HepG2 (cell line): ENCODE measurements at regions not wholly inside any gene's neighbourhood (a gene's known extent, or its start where the extent isn't known, plus 50 kb on each side); places are given as distances from the start of the nearest gene placed in this dataset.

Source experiments
- ATAC-seq: fragments of 200-7000 bp; cut with Tn5 transposase; 3 replicates; pipeline ENCODE4 v1.9.1; 2020; ENCODE audit warnings: mild to moderate bottlenecking, moderate library complexity
- BruUV-seq: library from RNA; stranded (reverse); fragments of 400-500 nt; replicated peaks from 2 replicates; lab custom pipeline; 2021; lab: Mats Ljungman, UMichigan
- CTCF ChIA-PET: fragments of 300-600 bp; formaldehyde crosslinking; extraction: SDS; loops from one replicate; lab custom pipeline; 2021; ENCODE audit warnings: low total read pairs, inconsistent platforms, low intra/inter-chr PET ratio; lab: Yijun Ruan, JAX
- POLR2A ChIA-PET: fragments of 350-600 bp; sonication (Branson Sonifier 250); formaldehyde crosslinking; loops from one replicate; lab custom pipeline; 2020; ENCODE audit warnings: antibody characterized with exemption, inconsistent platforms; lab: Yijun Ruan, JAX
- DNase-seq: peaks from one replicate; pipeline ENCODE4 v3.0.0-alpha.2; 2015; ENCODE audit warnings: low spot score
- FAIRE-seq: peaks from 3 replicates; lab custom pipeline; 2011; peaks lifted over from hg19 to GRCh38; lab: Jason Lieb, UNC
- H2AFZ ChIP-seq: one replicate; pipeline ENCODE4 v1.6.1; 2011; ENCODE audit warnings: low read length, inconsistent platforms
- H3K27ac ChIP-seq: fragments of 300-600 bp; 3 replicates; pipeline ENCODE4 v1.8.0; 2011; ENCODE audit warnings: mixed run types, mild to moderate bottlenecking, mixed read lengths, low read length, inconsistent platforms; ENCODE audit not compliant: insufficient read depth; ENCODE audit errors: extremely low read length
- H3K27me3 ChIP-seq, 2 experiments: fragments of 200-600 bp in 1 of 2; 2 replicates in 1 of 2; 3 replicates in 1 of 2; pipeline versions ENCODE4 v1.6.0 to v1.8.0; 2011; ENCODE audit warnings: low read length in 2 of 2, mild to moderate bottlenecking in 2 of 2, moderate library complexity in 2 of 2, inconsistent platforms in 1 of 2; ENCODE audit not compliant: insufficient read depth in 2 of 2, control insufficient read depth in 1 of 2
- H3K36me3 ChIP-seq, 2 experiments: fragments of 200-600 bp in 1 of 2; replicated peaks in 1 of 2; 2 replicates in 1 of 2; 3 replicates in 1 of 2; pipeline versions ENCODE4 v1.5.1 to v1.8.0; 2011; ENCODE audit warnings: low read length in 2 of 2, inconsistent platforms in 1 of 2; ENCODE audit not compliant: insufficient read depth in 2 of 2, control insufficient read depth in 1 of 2
- H3K4me1 ChIP-seq: 2 replicates; pipeline ENCODE4 v1.5.1; 2012; ENCODE audit warnings: low read length, inconsistent platforms; ENCODE audit not compliant: insufficient read depth
- H3K4me2 ChIP-seq: 2 replicates; pipeline ENCODE4 v1.6.0; 2011; ENCODE audit warnings: low read depth, low read length, inconsistent platforms
- H3K4me3 ChIP-seq, 3 experiments: fragments of 200-600 bp in 1 of 3; sonication (generic), shearing (Covaris generic) in 1 of 3; replicated peaks in 1 of 3; 2 replicates each; pipeline ENCODE4 v1.5.1; 2011 to 2016; ENCODE audit warnings: low read length in 3 of 3, inconsistent platforms in 2 of 3, low read depth in 2 of 3, mild to moderate bottlenecking in 2 of 3, control low read depth in 1 of 3, mixed read lengths in 1 of 3; ENCODE audit not compliant: insufficient read depth in 1 of 3
- H3K79me2 ChIP-seq: one replicate; pipeline ENCODE4 v1.6.1; 2011; ENCODE audit warnings: low read length, inconsistent platforms; ENCODE audit not compliant: insufficient read depth
- H3K9ac ChIP-seq: 2 replicates; pipeline ENCODE4 v1.6.0; 2011; ENCODE audit warnings: mild to moderate bottlenecking, low read depth, low read length, inconsistent platforms; ENCODE audit not compliant: insufficient read depth
- H3K9me3 ChIP-seq: 2 replicates; pipeline ENCODE4 v1.5.1; 2012; ENCODE audit warnings: mild to moderate bottlenecking, low read length
- H4K20me1 ChIP-seq: 2 replicates; pipeline ENCODE4 v1.6.0; 2011; ENCODE audit warnings: inconsistent platforms, mild to moderate bottlenecking, low read length, moderate library complexity; ENCODE audit not compliant: insufficient read depth
- ARNT ChIP-seq: fragments of 450-650 bp; IDR thresholded peaks from 2 replicates; pipeline ENCODE4 v1.6.1; 2017
- HES4 ChIP-seq: sonication (generic); formaldehyde crosslinking; IDR thresholded peaks from 2 replicates; pipeline ENCODE4 v1.9.0; 2021; ENCODE audit warnings: mild to moderate bottlenecking, missing genetic modification reagents, borderline replicate concordance
- HMG20A ChIP-seq: IDR thresholded peaks from 2 replicates; pipeline ENCODE4 v1.6.1; 2016; ENCODE audit warnings: borderline replicate concordance
- HNRNPLL ChIP-seq: fragments of 200-400 bp; formaldehyde crosslinking; IDR thresholded peaks from 2 replicates; pipeline ENCODE4 v1.6.1; 2017; ENCODE audit warnings: mild to moderate bottlenecking, low read depth, low read length; ENCODE audit not compliant: poor library complexity, severe bottlenecking
- JUN ChIP-seq: sonication (generic); formaldehyde crosslinking; IDR thresholded peaks from 2 replicates; pipeline ENCODE4 v1.4.0; 2020; ENCODE audit warnings: mild to moderate bottlenecking, missing genetic modification reagents
- KLF12 ChIP-seq: sonication (generic); formaldehyde crosslinking; IDR thresholded peaks from 2 replicates; pipeline ENCODE4 v1.4.0; 2020; ENCODE audit warnings: missing genetic modification reagents, borderline replicate concordance
- MAFF ChIP-seq: IDR thresholded peaks from 2 replicates; pipeline ENCODE4 v1.6.1; 2011; ENCODE audit warnings: low read depth, low read length, improper control_type of control experiment
- MED13 ChIP-seq: sonication (generic); formaldehyde crosslinking; IDR thresholded peaks from 2 replicates; pipeline ENCODE4 v1.5.0; 2020; ENCODE audit warnings: missing genetic modification reagents
- SP1 ChIP-seq, 2 experiments: fragments of 450-650 bp in 1 of 2; sonication (generic) in 1 of 2; formaldehyde crosslinking in 1 of 2; IDR thresholded peaks; 2 replicates each; pipeline versions ENCODE4 v1.4.0 to v1.6.1; 2016 to 2020; ENCODE audit warnings: missing genetic modification reagents in 1 of 2
- SRSF4 ChIP-seq: fragments of 200-400 bp; formaldehyde crosslinking; IDR thresholded peaks from one replicate; pipeline ENCODE4 v1.6.1; 2018; ENCODE audit warnings: mild to moderate bottlenecking, low read depth, low read length, moderate library complexity; ENCODE audit not compliant: poor library complexity, severe bottlenecking
- TCF7L2 ChIP-seq: IDR thresholded peaks from 2 replicates; pipeline ENCODE4 v1.6.1; 2011; ENCODE audit warnings: mild to moderate bottlenecking, low read depth, low read length, moderate library complexity
- ZNF12 ChIP-seq: sonication (generic); formaldehyde crosslinking; IDR thresholded peaks from 2 replicates; pipeline ENCODE4 v1.5.0; 2020; ENCODE audit warnings: missing genetic modification reagents
- ZNF136 ChIP-seq: sonication (generic); formaldehyde crosslinking; IDR thresholded peaks from 2 replicates; pipeline ENCODE4 v1.8.1; 2022; ENCODE audit warnings: low read depth, mild to moderate bottlenecking, moderate library complexity, missing genetic modification reagents
- ZNF225 ChIP-seq: sonication (generic); formaldehyde crosslinking; IDR thresholded peaks from 2 replicates; pipeline ENCODE4 v1.4.0; 2020; ENCODE audit warnings: mild to moderate bottlenecking, missing genetic modification reagents
- ZNF563 ChIP-seq: sonication (generic); formaldehyde crosslinking; IDR thresholded peaks from 2 replicates; pipeline ENCODE4 v1.8.0; 2022; ENCODE audit warnings: mild to moderate bottlenecking, moderate library complexity, missing genetic modification reagents
- ZNF614 ChIP-seq: IDR thresholded peaks from 2 replicates; pipeline ENCODE4 v1.6.1; 2018; ENCODE audit warnings: missing biosample characterization, missing genetic modification reagents, inconsistent platforms, borderline replicate concordance
- ZNF709 ChIP-seq: sonication (generic); formaldehyde crosslinking; IDR thresholded peaks from 2 replicates; pipeline ENCODE4 v1.5.0; 2020; ENCODE audit warnings: mild to moderate bottlenecking, missing genetic modification reagents
- ZNF883 ChIP-seq: sonication (generic); formaldehyde crosslinking; IDR thresholded peaks from 2 replicates; pipeline ENCODE4 v1.5.1; 2020; ENCODE audit warnings: mild to moderate bottlenecking, missing genetic modification reagents; ENCODE audit errors: not compliant biosample characterization
- WGBS: methylation state at CpG from one replicate; pipeline ENCODE4 v1.1.6; 2017; ENCODE audit warnings: low lambda C conversion rate; 5-methylcytosine and 5-hydroxymethylcytosine counted together
- in situ Hi-C: cut with HindIII; loops from 2 replicates; pipeline ENCODE4 v1.10.0; 2017; ENCODE audit warnings: low pct_unique_long_range_greater_than_20kb; ENCODE audit not compliant: extremely low pct_ligation_motif_present
- intact Hi-C: fragments of 100-400 bp; cut with micrococcal nuclease; formaldehyde crosslinking; loops from one replicate; pipeline ENCODE4 v1.10.0; 2022; ENCODE audit not compliant: unreplicated experiment
- TF ChIP-seq, protein P1 (sequence below): sonication (generic); formaldehyde crosslinking; IDR thresholded peaks from 2 replicates; pipeline ENCODE4 v1.5.0; 2020; ENCODE audit warnings: missing genetic modification reagents
- TF ChIP-seq, protein P2 (sequence below): IDR thresholded peaks from 2 replicates; pipeline ENCODE4 v1.6.1; 2016; ENCODE audit warnings: control low read depth

DNA sequence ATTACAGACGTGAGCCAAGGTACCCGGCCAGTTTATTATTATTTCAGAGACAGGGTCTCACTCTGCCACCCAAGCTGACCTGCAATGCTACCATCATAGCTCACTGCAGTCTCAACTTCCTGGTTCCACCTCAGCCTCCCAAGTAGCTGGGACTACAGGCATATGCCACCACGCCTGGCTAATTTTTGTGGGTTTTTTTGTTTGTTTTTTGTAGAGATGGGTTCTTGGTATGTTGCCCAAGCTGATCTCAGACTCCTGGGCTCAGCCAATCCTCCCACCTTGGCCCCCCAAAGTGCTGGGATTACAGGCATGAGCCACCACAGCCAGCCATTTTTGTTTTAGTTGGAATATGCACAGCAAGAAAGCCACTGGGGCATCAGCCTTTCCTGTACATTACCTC lies 115.7 kb downstream of the MRM1 start:
- Histone ChIP-seq H2AFZ (no peak overlapping the region), H3K4me1 (peaks cover 7% of the 10 kb centered on the region), H3K36me3 (no peaks in the 10 kb centered on the region), H3K27me3 (peaks cover 0 to 22% of the 10 kb centered on the region in 2 experiments; a peak in 1 of 5 replicates), H3K27ac (no peak overlapping the region), H3K9me3 (no peaks in the 10 kb centered on the region), H3K4me2 (no peak overlapping the region), H3K9ac (no peak overlapping the region), H3K4me3 (no peak overlapping the region), H4K20me1 (no peaks in the 10 kb centered on the region), H3K79me2 (no peaks in the 10 kb centered on the region)
- TF ChIP-seq ZNF225 (CRISPR knock-in tag) (no peak), HNRNPLL (no peak), ZNF883 (no peak), ZNF614 (CRISPR knock-in tag) (no peak), HMG20A (CRISPR knock-in tag) (no peak), JUN (CRISPR knock-in tag) (no peak)
- TF ChIP-seq, protein P1, sequence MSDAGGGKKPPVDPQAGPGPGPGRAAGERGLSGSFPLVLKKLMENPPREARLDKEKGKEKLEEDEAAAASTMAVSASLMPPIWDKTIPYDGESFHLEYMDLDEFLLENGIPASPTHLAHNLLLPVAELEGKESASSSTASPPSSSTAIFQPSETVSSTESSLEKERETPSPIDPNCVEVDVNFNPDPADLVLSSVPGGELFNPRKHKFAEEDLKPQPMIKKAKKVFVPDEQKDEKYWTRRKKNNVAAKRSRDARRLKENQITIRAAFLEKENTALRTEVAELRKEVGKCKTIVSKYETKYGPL, result no peak
- TF ChIP-seq, protein P2, sequence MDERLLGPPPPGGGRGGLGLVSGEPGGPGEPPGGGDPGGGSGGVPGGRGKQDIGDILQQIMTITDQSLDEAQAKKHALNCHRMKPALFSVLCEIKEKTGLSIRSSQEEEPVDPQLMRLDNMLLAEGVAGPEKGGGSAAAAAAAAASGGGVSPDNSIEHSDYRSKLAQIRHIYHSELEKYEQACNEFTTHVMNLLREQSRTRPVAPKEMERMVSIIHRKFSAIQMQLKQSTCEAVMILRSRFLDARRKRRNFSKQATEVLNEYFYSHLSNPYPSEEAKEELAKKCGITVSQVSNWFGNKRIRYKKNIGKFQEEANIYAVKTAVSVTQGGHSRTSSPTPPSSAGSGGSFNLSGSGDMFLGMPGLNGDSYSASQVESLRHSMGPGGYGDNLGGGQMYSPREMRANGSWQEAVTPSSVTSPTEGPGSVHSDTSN (CRISPR knock-in tag), result no peak
- BruUV-seq, result no TSS peak
- FAIRE-seq (no peak), ATAC-seq (no peak), DNase-seq (no peak)
- in situ Hi-C loops (no loop called here), intact Hi-C loops (no loop called here)
- POLR2A ChIA-PET, result no interaction called here
- CTCF ChIA-PET, result no interaction called here
- WGBS, result 0% methylated on average over 3 of the region's 3 CpGs

DNA sequence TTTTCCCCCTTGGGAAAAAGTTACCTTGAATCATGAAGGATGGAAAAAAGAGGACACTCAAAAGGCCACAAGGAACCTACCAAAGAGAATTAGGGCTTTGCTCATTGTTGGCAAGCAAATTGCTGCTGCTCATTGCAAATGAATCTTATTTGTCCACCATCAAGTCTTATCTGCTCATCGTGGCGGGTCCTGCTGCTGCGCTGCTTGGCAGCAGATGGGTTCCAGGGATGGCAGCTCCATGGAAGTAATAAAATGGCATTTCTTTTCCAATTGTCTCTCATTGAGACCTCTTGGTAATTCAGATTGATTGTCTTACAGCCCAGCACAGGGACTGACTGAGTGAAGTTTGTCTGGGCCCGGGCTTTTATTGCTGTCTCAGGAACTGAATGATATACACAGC lies 118.7 kb downstream of the MRM1 start:
- Histone ChIP-seq H4K20me1 (no peaks in the 10 kb centered on the region), H3K9me3 (no peaks in the 10 kb centered on the region), H2AFZ (no peak overlapping the region), H3K4me2 (no peak overlapping the region), H3K4me3 (no peak overlapping the region), H3K9ac (no peak overlapping the region), H3K27me3 (peaks cover 1 to 28% of the 10 kb centered on the region in 2 experiments; a peak in 2 of 5 replicates), H3K36me3 (no peaks in the 10 kb centered on the region), H3K27ac (no peak overlapping the region), H3K4me1 (peaks cover 13% of the 10 kb centered on the region), H3K79me2 (no peaks in the 10 kb centered on the region)
- intact Hi-C loops, result no loop called here
- BruUV-seq, result no TSS peak
- CTCF ChIA-PET, result no interaction called here
- WGBS, result 79% methylated on average over 4 of the region's 4 CpGs
- in situ Hi-C loops, result no loop called here
- FAIRE-seq, result no peak
- POLR2A ChIA-PET, result no interaction called here
- TF ChIP-seq ARNT, result no peak
- TF ChIP-seq ZNF563 (CRISPR knock-in tag), result no peak
- no peak for TF ChIP-seq KLF12 (CRISPR knock-in tag)
- no peak for TF ChIP-seq SRSF4
- no peak for TF ChIP-seq MED13 (CRISPR knock-in tag)
- no peak for TF ChIP-seq HES4
- no peak for TF ChIP-seq ZNF709 (CRISPR knock-in tag)
- no peak for TF ChIP-seq TCF7L2
- no peak for TF ChIP-seq MAFF
- no peak for TF ChIP-seq ZNF12 (CRISPR knock-in tag)
- TF ChIP-seq ZNF136, result no peak
- no peak for TF ChIP-seq SP1 (IDR thresholded peaks at IDR 0.05)
- TF ChIP-seq SP1 (CRISPR knock-in tag; IDR thresholded peaks at IDR 0.05), result no peak
- no peak for ATAC-seq
- DNase-seq, result no peak
